22Rv1 (cell line): ENCODE measurements at regions not wholly inside any gene's neighbourhood (a gene's known extent, or its start where the extent isn't known, plus 50 kb on each side); places are given as distances from the start of the nearest gene placed in this dataset.

Experiments used
- CTCF ChIP-seq: fragments of 450-650 bp; IDR thresholded peaks from 2 replicates; pipeline ENCODE4 v1.5.1; 2017; ENCODE audit warnings: mild to moderate bottlenecking
- ZFX ChIP-seq: fragments of 450-650 bp; IDR thresholded peaks from 2 replicates; pipeline ENCODE4 v1.6.1; 2017; ENCODE audit warnings: antibody characterized with exemption, borderline replicate concordance

GRCh38 chr9:79984429-79985067, 412.8 kb downstream of the TLE4 start:
- TF ChIP-seq CTCF (no peak), ZFX (no peak)
